GM23338 (cell line): ENCODE measurements at regions not wholly inside any gene's neighbourhood (a gene's known extent, or its start where the extent isn't known, plus 50 kb on each side); places are given as distances from the start of the nearest gene placed in this dataset.

Experiments
- ATAC-seq: fragments of 200-7000 bp; cut with Tn5 transposase; 3 replicates; pipeline ENCODE4 v1.9.1; 2020
- DNase-seq: peaks from one replicate; pipeline ENCODE4 v3.0.0-alpha.2; 2015; ENCODE audit warnings: low spot score
- H2AFZ ChIP-seq: fragments of 200-600 bp; sonication (generic); 2 replicates; pipeline ENCODE4 v1.8.0; 2016; ENCODE audit warnings: antibody characterized with exemption, mild to moderate bottlenecking, moderate library complexity
- H3F3A ChIP-seq: fragments of 200-600 bp; sonication (generic); replicated peaks from 2 replicates; pipeline ENCODE4 v1.8.0; 2017; ENCODE audit warnings: antibody characterized with exemption, mixed run types, low read depth
- H3K27ac ChIP-seq: fragments of 200-600 bp; sonication (generic); 2 replicates; pipeline ENCODE4 v1.6.1; 2016; ENCODE audit warnings: low read depth
- H3K27me3 ChIP-seq: fragments of 200-600 bp; sonication (generic); 2 replicates; pipeline ENCODE4 v1.8.0; 2016; ENCODE audit warnings: mild to moderate bottlenecking, mixed run types, moderate library complexity; ENCODE audit not compliant: insufficient read depth
- H3K36me3 ChIP-seq: fragments of 200-600 bp; sonication (generic); 2 replicates; pipeline ENCODE4 v1.8.0; 2016; ENCODE audit warnings: mild to moderate bottlenecking; ENCODE audit not compliant: insufficient read depth
- H3K4me1 ChIP-seq: fragments of 200-600 bp; sonication (generic); 2 replicates; pipeline ENCODE4 v1.8.0; 2016; ENCODE audit warnings: mild to moderate bottlenecking, moderate library complexity; ENCODE audit not compliant: insufficient read depth
- H3K4me2 ChIP-seq: fragments of 200-600 bp; sonication (generic); 2 replicates; pipeline ENCODE4 v1.7.1; 2017; ENCODE audit warnings: mixed run types
- H3K4me3 ChIP-seq: fragments of 200-600 bp; sonication (generic); 2 replicates; pipeline ENCODE4 v1.6.1; 2016; ENCODE audit warnings: mixed run types
- H3K79me2 ChIP-seq: fragments of 200-600 bp; sonication (generic); replicated peaks from 2 replicates; pipeline ENCODE4 v1.8.0; 2017; ENCODE audit warnings: mild to moderate bottlenecking; ENCODE audit not compliant: insufficient read depth
- H3K9me2 ChIP-seq: fragments of 200-600 bp; sonication (generic); 2 replicates; pipeline ENCODE4 v1.8.0; 2017; ENCODE audit not compliant: insufficient read depth
- H4K20me1 ChIP-seq: fragments of 200-600 bp; sonication (generic); replicated peaks from 2 replicates; pipeline ENCODE4 v1.8.0; 2017; ENCODE audit warnings: mild to moderate bottlenecking; ENCODE audit not compliant: insufficient read depth
- H3K27ac Mint-ChIP-seq: 2 replicates; pipeline ENCODE4 v1.8.0; 2020; ENCODE audit warnings: inconsistent platforms, mild to moderate bottlenecking, moderate library complexity, mixed read lengths
- H3K27me3 Mint-ChIP-seq: 3 replicates; pipeline ENCODE4 v1.8.0; 2022; ENCODE audit warnings: low read depth, mild to moderate bottlenecking, moderate library complexity, mixed read lengths, inconsistent platforms; ENCODE audit not compliant: insufficient read depth, poor library complexity
- H3K36me3 Mint-ChIP-seq: 3 replicates; pipeline ENCODE4 v1.8.0; 2021; ENCODE audit warnings: low read depth, mild to moderate bottlenecking, inconsistent platforms, moderate library complexity, mixed read lengths
- H3K4me1 Mint-ChIP-seq: 3 replicates; pipeline ENCODE4 v1.8.0; 2020; ENCODE audit warnings: mild to moderate bottlenecking, inconsistent platforms, mixed read lengths
- H3K4me3 Mint-ChIP-seq: 3 replicates; pipeline ENCODE4 v1.8.0; 2021; ENCODE audit warnings: moderate library complexity, mild to moderate bottlenecking, inconsistent platforms, mixed read lengths
- H3K9me3 Mint-ChIP-seq: 3 replicates; pipeline ENCODE4 v1.8.0; 2020; ENCODE audit warnings: moderate library complexity, mild to moderate bottlenecking, inconsistent platforms, mixed read lengths
- CREB1 ChIP-seq: fragments of 250-450 bp; sonication (Bioruptor Pico); IDR thresholded peaks from 2 replicates; pipeline ENCODE4 v1.5.0; 2020; ENCODE audit warnings: low read depth, mild to moderate bottlenecking, moderate library complexity
- CTCF ChIP-seq, 2 experiments: fragments of 200-600 bp in 1 of 2; sonication (generic) in 1 of 2; conservative IDR thresholded peaks; 2 replicates each; pipeline versions ENCODE4 v1.5.1 to v1.6.1; 2016 to 2017; ENCODE audit warnings: antibody characterized with exemption in 2 of 2, low read depth in 2 of 2, mild to moderate bottlenecking in 2 of 2, moderate library complexity in 1 of 2
- ETS1 ChIP-seq: IDR thresholded peaks from 2 replicates; pipeline ENCODE4 v1.6.1; 2016; ENCODE audit warnings: antibody characterized with exemption
- EZH2 ChIP-seq: fragments of 200-600 bp; sonication (generic); IDR thresholded peaks from one replicate; pipeline ENCODE4 v1.8.0; 2017; ENCODE audit warnings: antibody characterized with exemption, mild to moderate bottlenecking, low read depth; ENCODE audit not compliant: unreplicated experiment
- EZH2phosphoT487 ChIP-seq: fragments of 200-600 bp; sonication (generic); IDR thresholded peaks from one replicate; pipeline ENCODE4 v1.8.1; 2018; ENCODE audit warnings: antibody characterized with exemption; ENCODE audit not compliant: unreplicated experiment
- JUNB ChIP-seq: IDR thresholded peaks from one replicate; pipeline ENCODE4 v1.6.1; 2016; ENCODE audit warnings: antibody characterized with exemption; ENCODE audit not compliant: unreplicated experiment
- NANOG ChIP-seq: IDR thresholded peaks from 2 replicates; pipeline ENCODE4 v1.6.1; 2016; ENCODE audit warnings: antibody characterized with exemption, borderline replicate concordance
- POLR2AphosphoS5 ChIP-seq: IDR thresholded peaks from 2 replicates; pipeline ENCODE4 v1.6.1; 2016; ENCODE audit warnings: antibody characterized with exemption, low read depth
- REST ChIP-seq: IDR thresholded peaks from one replicate; pipeline ENCODE4 v1.6.1; 2018; ENCODE audit warnings: antibody characterized with exemption; ENCODE audit not compliant: unreplicated experiment
- STAT1 ChIP-seq: IDR thresholded peaks from one replicate; pipeline ENCODE4 v1.6.1; 2016; ENCODE audit warnings: antibody characterized with exemption; ENCODE audit not compliant: unreplicated experiment
- ZNF114 ChIP-seq: fragments of 250-450 bp; sonication (Bioruptor Pico); IDR thresholded peaks from 2 replicates; pipeline ENCODE4 v1.5.0; 2020; ENCODE audit warnings: mild to moderate bottlenecking, moderate library complexity
- ZNF331 ChIP-seq: fragments of 250-450 bp; sonication (Bioruptor Pico); IDR thresholded peaks from 2 replicates; pipeline ENCODE4 v1.5.0; 2020; ENCODE audit warnings: low read depth, mild to moderate bottlenecking, moderate library complexity
- ZNF462 ChIP-seq: fragments of 250-450 bp; sonication (Bioruptor Pico); IDR thresholded peaks from 2 replicates; pipeline ENCODE4 v1.5.0; 2020; ENCODE audit warnings: mild to moderate bottlenecking, moderate library complexity

GRCh38 chr5:35409361-35409760, 179.1 kb upstream of the PRLR start:
- no peaks in the 10 kb centered on the region for H4K20me1 ChIP-seq
- no peaks in the 10 kb centered on the region for H3K36me3 ChIP-seq
- Mint-ChIP-seq H3K4me3 (no peak overlapping the region), H3K27ac (no peak overlapping the region), H3K36me3 (no peaks in the 10 kb centered on the region), H3K27me3 (no peaks in the 10 kb centered on the region), H3K4me1 (no peaks in the 10 kb centered on the region), H3K9me3 (no peaks in the 10 kb centered on the region; the same call in 2 of the 3 replicates)
- TF ChIP-seq ZNF331 (CRISPR knock-in tag), result no peak
- no peak for TF ChIP-seq CTCF (conservative IDR thresholded peaks at IDR 0.05; ENCODE audit: low read depth in 2 of 2)
- no peak for TF ChIP-seq CREB1
- no peak for TF ChIP-seq REST
- no peak for TF ChIP-seq EZH2
- no peak for TF ChIP-seq STAT1
- TF ChIP-seq EZH2phosphoT487, result no peak
- no peak for TF ChIP-seq JUNB
- TF ChIP-seq ETS1, result no peak
- TF ChIP-seq ZNF114 (CRISPR knock-in tag), result no peak
- TF ChIP-seq POLR2AphosphoS5, result no peak
- TF ChIP-seq NANOG, result no peak
- no peak for TF ChIP-seq ZNF462
- H3K4me2 ChIP-seq, result no peak overlapping the region
- H3K79me2 ChIP-seq, result no peaks in the 10 kb centered on the region
- H3K4me1 ChIP-seq, result no peaks in the 10 kb centered on the region
- ATAC-seq (no peak), DNase-seq (no peak)
- no peak overlapping the region for H2AFZ ChIP-seq
- H3K27ac ChIP-seq, result no peak overlapping the region
- H3K27me3 ChIP-seq, result no peaks in the 10 kb centered on the region
- H3F3A ChIP-seq, result no peaks in the 10 kb centered on the region
- H3K4me3 ChIP-seq, result no peak overlapping the region
- H3K9me2 ChIP-seq, result peaks cover 4% of the 10 kb centered on the region; the same call in 1 of the 2 replicates
